PC-9 (cell line): ENCODE measurements at regions not wholly inside any gene's neighbourhood (a gene's known extent, or its start where the extent isn't known, plus 50 kb on each side); places are given as distances from the start of the nearest gene placed in this dataset.

Experiments
- CTCF ChIP-seq: fragments of 200-600 bp; sonication (generic); conservative IDR thresholded peaks from 2 replicates; pipeline ENCODE4 v1.6.1; 2017; ENCODE audit warnings: mixed run types, antibody characterized with exemption, mild to moderate bottlenecking, moderate library complexity
- EZH2 ChIP-seq: fragments of 200-600 bp; sonication (generic); IDR thresholded peaks from 2 replicates; pipeline ENCODE4 v1.8.0; 2017; ENCODE audit warnings: antibody characterized with exemption, low read depth

GRCh38 chr7:121591926-121592325, 195.8 kb upstream of the FAM3C start:
- TF ChIP-seq EZH2: no peak
- no peak for TF ChIP-seq CTCF
